ENCODE measurements at regions not wholly inside any gene's neighbourhood (a gene's known extent, or its start where the extent isn't known, plus 50 kb on each side); places are given as distances from the start of the nearest gene placed in this dataset.

GRCh38 chr13:48761256-48761655 lies 107.5 kb downstream of the CYSLTR2 start:
- DNase-seq: no peak

GRCh38 chr13:48769107-48769704 lies 115.5 kb downstream of the CYSLTR2 start:
- peak; percentile 56 for DNase-seq

GRCh38 chr13:48770372-48770771 lies 116.6 kb downstream of the CYSLTR2 start:
- DNase-seq: no peak

GRCh38 chr13:48772908-48773307 lies 119.2 kb downstream of the CYSLTR2 start:
- DNase-seq: no peak

GRCh38 chr13:48773531-48774275 lies 120.0 kb downstream of the CYSLTR2 start:
- DNase-seq: no peak

- no peak for DNase-seq
Measured at GRCh38 chr13:48775285-48775684, 121.6 kb downstream of the CYSLTR2 start.

GRCh38 chr13:48775804-48776203 lies 122.1 kb downstream of the CYSLTR2 start:
- no peak for DNase-seq

GRCh38 chr13:48776401-48776800 lies 122.7 kb downstream of the CYSLTR2 start:
- DNase-seq: no peak

- DNase-seq: no peak
Measured at GRCh38 chr13:48778610-48779009, 124.9 kb downstream of the CYSLTR2 start.

- DNase-seq: no peak
Measured at GRCh38 chr13:48780713-48781341, 127.1 kb downstream of the CYSLTR2 start.

- DNase-seq: no peak
Measured at GRCh38 chr13:48782429-48782840, 128.7 kb downstream of the CYSLTR2 start.

- no peak for DNase-seq
Measured at GRCh38 chr13:48783181-48783630, 129.5 kb downstream of the CYSLTR2 start.

- no peak for DNase-seq
Measured at GRCh38 chr13:48783695-48784230, 130.0 kb downstream of the CYSLTR2 start.

- no peak for DNase-seq
Measured at GRCh38 chr13:48784916-48785548, 131.3 kb downstream of the CYSLTR2 start.

- no peak for DNase-seq
Measured at GRCh38 chr13:48790199-48790598, 136.5 kb downstream of the CYSLTR2 start.

GRCh38 chr13:48790966-48791365 lies 137.2 kb downstream of the CYSLTR2 start:
- no peak for DNase-seq

GRCh38 chr13:48797127-48797526 lies 143.4 kb downstream of the CYSLTR2 start:
- DNase-seq: no peak

- no peak for DNase-seq
Measured at GRCh38 chr13:48797761-48798160, 144.0 kb downstream of the CYSLTR2 start.

- DNase-seq: no peak
Measured at GRCh38 chr13:48798180-48798579, 144.5 kb downstream of the CYSLTR2 start.

- no peak for DNase-seq
Measured at GRCh38 chr13:48801255-48801654, 147.5 kb downstream of the CYSLTR2 start.

GRCh38 chr13:48804821-48805601 lies 151.3 kb downstream of the CYSLTR2 start:
- no peak for DNase-seq

GRCh38 chr13:48806522-48806921 lies 152.8 kb downstream of the CYSLTR2 start:
- DNase-seq: no peak

GRCh38 chr13:48808683-48809082 lies 155.0 kb downstream of the CYSLTR2 start:
- no peak for DNase-seq
